Stomach (tissue), 8 donors: ENCODE measurements at regions not wholly inside any gene's neighbourhood (a gene's known extent, or its start where the extent isn't known, plus 50 kb on each side); places are given as distances from the start of the nearest gene placed in this dataset.
A peak's percentile ranks its signal among the peaks of the same experiment; 100 is the strongest.

Source experiments
- DNase-seq, 2 donors: peaks; one replicate each; pipeline versions ENCODE4 v3.0.0 to v3.0.0-alpha.2; 2013 to 2019
- H3K27ac ChIP-seq, 5 donors: fragments of 200-600 bp in 4 of 5; sonication (generic) in 4 of 5; one replicate each; pipeline ENCODE4 v1.5.1; 2013 to 2019; ENCODE audit warnings: mild to moderate bottlenecking in 1 of 5, moderate library complexity in 1 of 5
- H3K27me3 ChIP-seq, 3 donors: fragments of 200-600 bp; sonication (generic); one replicate each; pipeline ENCODE4 v1.5.1; 2017 to 2019; ENCODE audit warnings: mixed run types in 1 of 3
- H3K36me3 ChIP-seq, 4 donors: fragments of 200-600 bp; sonication (generic); 1 replicate in 3 of 4; 2 replicates in 1 of 4; pipeline ENCODE4 v1.5.1; 2016 to 2019
- H3K4me1 ChIP-seq, 4 donors: fragments of 200-600 bp; sonication (generic); one replicate each; pipeline ENCODE4 v1.5.1; 2016 to 2019
- H3K4me3 ChIP-seq, 4 donors: fragments of 200-600 bp; sonication (generic) in 3 of 4; one replicate each; pipeline ENCODE4 v1.5.1; 2016 to 2019; ENCODE audit warnings: mild to moderate bottlenecking in 1 of 4
- H3K9me3 ChIP-seq, 4 donors: fragments of 200-600 bp; sonication (generic); one replicate each; pipeline ENCODE4 v1.5.1; 2016 to 2019
- CTCF ChIP-seq, 7 experiments: fragments of 450-650 bp in 4 of 7; fragments of 200-600 bp in 3 of 7; sonication (generic) in 3 of 7; IDR thresholded peaks; one replicate each; pipeline ENCODE4 v1.5.1; 2016 to 2019; ENCODE audit warnings: antibody characterized with exemption in 7 of 7, control low read depth in 2 of 7, mild to moderate bottlenecking in 1 of 7
- EP300 ChIP-seq: sonication (generic); formaldehyde crosslinking; IDR thresholded peaks from one replicate; pipeline ENCODE4 v1.6.1; 2017; ENCODE audit warnings: antibody characterized with exemption
- POLR2A ChIP-seq, 4 donors: fragments of 450-650 bp; IDR thresholded peaks; one replicate each; pipeline ENCODE4 v1.6.1; 2016; ENCODE audit warnings: antibody characterized with exemption in 4 of 4, control low read depth in 2 of 4, mild to moderate bottlenecking in 1 of 4, moderate library complexity in 1 of 4
- POLR2AphosphoS5 ChIP-seq, 3 donors: sonication (generic); formaldehyde crosslinking; IDR thresholded peaks; one replicate each; pipeline ENCODE4 v1.6.1; 2016; ENCODE audit warnings: antibody characterized with exemption in 3 of 3
- WGBS, 5 donors: extraction: QIAGEN DNeasy Blood & Tissue Kit in 3 of 5; methylation state at CpG; one replicate each; pipeline versions ENCODE4 v1.1.5 to v1.1.7; 2013 to 2018; 5-methylcytosine and 5-hydroxymethylcytosine counted together
- intact Hi-C: fragments of 100-400 bp; cut with DNase I; formaldehyde crosslinking; loops from one replicate; pipeline ENCODE4 v1.15.1; 2023; ENCODE audit warnings: low total_unique reads
- donor health status: healthy with polysubstance abuse.
- donor health status: Bipolar disorder and iron deficiency.
- donor health status: healthy.

DNA sequence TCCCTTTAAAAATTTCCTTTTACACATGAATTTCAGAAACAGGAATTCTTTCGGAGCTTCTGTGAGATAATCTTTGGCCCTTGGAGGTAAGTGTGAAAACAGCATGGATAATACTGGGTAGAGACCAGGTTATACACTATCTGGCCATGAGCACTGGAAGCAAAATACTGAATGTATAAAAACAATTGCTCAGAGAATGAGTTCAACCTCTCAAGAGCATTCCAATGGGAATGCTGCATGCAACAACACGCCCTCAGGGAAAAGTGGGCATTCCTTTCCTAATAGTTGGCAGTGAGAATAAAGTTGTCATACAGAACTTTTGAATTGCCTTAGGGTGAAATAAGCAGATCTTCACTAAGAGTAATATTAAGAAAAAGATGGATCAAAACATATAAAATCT is 574.8 kb upstream of the DIPK2B start:
- TF ChIP-seq EP300 (no peak), POLR2AphosphoS5 (IDR thresholded peaks at IDR 0.05) (no peak), CTCF (IDR thresholded peaks at IDR 0.05) (no peak), POLR2A (IDR thresholded peaks at IDR 0.05) (no peak)
- no peak overlapping the region for H3K4me3 ChIP-seq
- DNase-seq: no peak
- H3K36me3 ChIP-seq: no peaks in the 10 kb centered on the region
- peaks cover 7 to 15% (median 11%) of the 10 kb centered on the region in 4 donors for H3K4me1 ChIP-seq
- no peaks in the 10 kb centered on the region for H3K27me3 ChIP-seq
- no peaks in the 10 kb centered on the region for H3K9me3 ChIP-seq
- intact Hi-C loops: no loop called here
- WGBS, 5 donors: 57 to 83% (median 76%) methylated on average over 2 of the region's 2 CpGs
- H3K27ac ChIP-seq: peak overlapping the region in 1 of 5 donors; percentile 27

- TF ChIP-seq CTCF (IDR thresholded peaks at IDR 0.05): no peak
- TF ChIP-seq POLR2AphosphoS5 (IDR thresholded peaks at IDR 0.05): no peak
- no peak for TF ChIP-seq EP300
- TF ChIP-seq POLR2A (IDR thresholded peaks at IDR 0.05): no peak
- Histone ChIP-seq H3K27ac (peak overlapping the region in 2 of 5 donors; percentile 27), H3K36me3 (no peaks in the 10 kb centered on the region), H3K4me1 (peaks cover 7 to 15% (median 11%) of the 10 kb centered on the region in 4 donors), H3K4me3 (no peak overlapping the region), H3K27me3 (no peaks in the 10 kb centered on the region), H3K9me3 (no peaks in the 10 kb centered on the region)
- no peak for DNase-seq
- intact Hi-C loops: no loop called here
- WGBS, 5 donors: 44 to 72% (median 67%) methylated on average over 5 of the region's 5 CpGs
These were observed 574.3 kb upstream of the DIPK2B start for GRCh38 chrX:45774961-45775360.

- intact Hi-C loops: no loop called here
- no peaks in the 10 kb centered on the region for H3K36me3 ChIP-seq
- 71 to 93% (median 90%) methylated on average over 3 to 4 of the region's 4 CpGs for whole genome bisulfite sequencing, 5 donors
- no peaks in the 10 kb centered on the region for H3K9me3 ChIP-seq
- peaks cover 7 to 20% (median 11%) of the 10 kb centered on the region in 4 donors for H3K4me1 ChIP-seq
- TF ChIP-seq POLR2A (IDR thresholded peaks at IDR 0.05) (no peak), CTCF (IDR thresholded peaks at IDR 0.05) (no peak), POLR2AphosphoS5 (IDR thresholded peaks at IDR 0.05) (no peak), EP300 (no peak)
- H3K27me3 ChIP-seq: no peaks in the 10 kb centered on the region
- no peak for DNase-seq
- no peak overlapping the region for H3K27ac ChIP-seq
- H3K4me3 ChIP-seq: no peak overlapping the region
These were observed 572.9 kb upstream of the DIPK2B start for GRCh38 chrX:45773572-45773971.

DNA sequence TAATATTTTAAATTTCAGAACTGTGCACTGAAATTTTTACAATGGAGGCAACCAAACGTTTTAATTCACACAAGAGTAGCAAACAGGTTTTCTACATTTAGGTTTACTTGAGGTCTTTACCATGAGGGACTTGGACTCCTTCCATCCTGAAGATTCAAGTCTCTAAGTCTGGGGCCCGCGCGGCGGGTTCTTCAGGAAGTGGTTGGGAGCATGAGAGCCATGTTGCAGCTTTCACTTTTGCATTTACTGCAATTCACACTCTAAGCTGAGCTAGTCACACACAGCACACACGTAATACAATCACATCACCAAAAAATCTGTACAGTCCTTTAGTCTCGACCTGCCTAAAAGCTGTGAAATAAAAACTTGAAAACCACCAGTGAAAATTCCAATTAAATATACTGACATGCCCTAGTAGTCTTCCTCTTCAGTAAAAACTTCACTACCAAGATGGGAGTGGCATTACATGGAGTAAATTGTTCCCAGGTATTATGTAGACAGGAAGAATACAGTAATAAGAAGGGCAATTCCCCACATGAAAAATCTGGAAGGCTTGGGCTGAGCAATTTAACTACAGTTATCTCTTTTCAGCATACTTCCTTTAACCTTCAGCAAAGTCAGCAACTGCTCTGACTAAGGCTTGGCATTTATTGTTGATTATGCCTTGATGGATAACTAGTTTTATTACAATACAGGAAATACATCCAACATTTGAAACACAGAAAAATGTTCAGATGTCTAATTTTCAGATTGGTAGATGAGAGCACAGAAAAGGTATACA is 571.1 kb upstream of the DIPK2B start:
- intact Hi-C loops: no loop called here
- WGBS, 5 donors: 8 to 34% (median 19%) methylated on average over 7 of the region's 7 CpGs
- no peaks in the 10 kb centered on the region for H3K27me3 ChIP-seq
- TF ChIP-seq POLR2A (IDR thresholded peaks at IDR 0.05) (no peak), POLR2AphosphoS5 (IDR thresholded peaks at IDR 0.05) (peak in 1 of 3 donors; percentile 10)
- DNase-seq: peak; percentile 47 to 58
- H3K27ac ChIP-seq: peak overlapping the region in 4 of 5 donors; percentile 79 to 85 (median 82)
- H3K4me3 ChIP-seq: peak overlapping the region in 2 of 4 donors; percentile 21 to 37
- H3K36me3 ChIP-seq: no peaks in the 10 kb centered on the region
- peaks cover 7 to 20% (median 11%) of the 10 kb centered on the region in 4 donors for H3K4me1 ChIP-seq
- H3K9me3 ChIP-seq: no peaks in the 10 kb centered on the region

DNA sequence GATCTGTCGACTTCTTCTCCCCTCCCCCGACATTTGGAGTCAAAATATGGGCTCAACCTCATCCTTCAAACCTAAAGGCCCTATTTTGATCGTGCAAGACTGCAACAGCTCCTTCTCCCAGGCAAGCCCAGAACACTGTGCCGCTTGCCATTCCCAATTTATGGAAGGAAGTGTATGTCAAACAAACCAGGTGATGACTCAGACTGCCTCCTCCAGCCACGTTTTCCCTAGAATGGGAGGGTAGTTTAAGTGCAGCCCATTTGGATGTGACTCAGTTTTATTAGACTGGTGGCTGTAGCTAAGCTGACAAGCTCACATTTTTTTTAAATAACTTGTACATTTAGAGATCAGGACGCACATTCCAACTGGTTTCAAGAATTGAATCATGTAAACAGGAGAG is 570.4 kb upstream of the DIPK2B start:
- TF ChIP-seq EP300 (no peak), POLR2AphosphoS5 (IDR thresholded peaks at IDR 0.05) (peak in 2 of 3 donors; percentile 68 to 84), POLR2A (IDR thresholded peaks at IDR 0.05) (peak in 1 of 4 donors; percentile 35)
- intact Hi-C loops: no loop called here
- H3K9me3 ChIP-seq: no peaks in the 10 kb centered on the region
- H3K4me1 ChIP-seq: peaks cover 7 to 20% (median 11%) of the 10 kb centered on the region in 4 donors
- no peaks in the 10 kb centered on the region for H3K36me3 ChIP-seq
- peak; percentile 39 to 59 for DNase-seq
- peak overlapping the region; percentile 26 to 38 (median 37) for H3K4me3 ChIP-seq
- WGBS, 5 donors: 6 to 26% (median 25%) methylated on average over 6 of the region's 6 CpGs
- no peaks in the 10 kb centered on the region for H3K27me3 ChIP-seq
- H3K27ac ChIP-seq: peak overlapping the region; percentile 54 to 85 (median 81)
